ENCODE measurements at regions not wholly inside any gene's neighbourhood (a gene's known extent, or its start where the extent isn't known, plus 50 kb on each side); places are given as distances from the start of the nearest gene placed in this dataset.

GRCh38 chr5:54886866-54887265 is 98.5 kb downstream of the ESM1 start:
- no peak for TF ChIP-seq EP300 (IDR thresholded peaks at IDR 0.05; ENCODE audit: borderline replicate concordance)
- TF ChIP-seq RAD21 (IDR thresholded peaks at IDR 0.05; ENCODE audit: low read depth) = no peak
- no peak for TF ChIP-seq FOXM1 (IDR thresholded peaks at IDR 0.05; ENCODE audit: borderline replicate concordance, low read depth)
- no peak for TF ChIP-seq NFIC (IDR thresholded peaks at IDR 0.05)
- no peak for TF ChIP-seq MAX (IDR thresholded peaks at IDR 0.05)
- no peak for TF ChIP-seq REST (IDR thresholded peaks at IDR 0.05; ENCODE audit: low read depth)
- no peak for TF ChIP-seq TAF1 (IDR thresholded peaks at IDR 0.05; ENCODE audit: low read depth)
- TF ChIP-seq TEAD4 (IDR thresholded peaks at IDR 0.05) = no peak
- no peak for TF ChIP-seq CREB1 (IDR thresholded peaks at IDR 0.05; ENCODE audit: low read depth)
